ENCODE measurements at regions not wholly inside any gene's neighbourhood (a gene's known extent, or its start where the extent isn't known, plus 50 kb on each side); places are given as distances from the start of the nearest gene placed in this dataset.

DNA sequence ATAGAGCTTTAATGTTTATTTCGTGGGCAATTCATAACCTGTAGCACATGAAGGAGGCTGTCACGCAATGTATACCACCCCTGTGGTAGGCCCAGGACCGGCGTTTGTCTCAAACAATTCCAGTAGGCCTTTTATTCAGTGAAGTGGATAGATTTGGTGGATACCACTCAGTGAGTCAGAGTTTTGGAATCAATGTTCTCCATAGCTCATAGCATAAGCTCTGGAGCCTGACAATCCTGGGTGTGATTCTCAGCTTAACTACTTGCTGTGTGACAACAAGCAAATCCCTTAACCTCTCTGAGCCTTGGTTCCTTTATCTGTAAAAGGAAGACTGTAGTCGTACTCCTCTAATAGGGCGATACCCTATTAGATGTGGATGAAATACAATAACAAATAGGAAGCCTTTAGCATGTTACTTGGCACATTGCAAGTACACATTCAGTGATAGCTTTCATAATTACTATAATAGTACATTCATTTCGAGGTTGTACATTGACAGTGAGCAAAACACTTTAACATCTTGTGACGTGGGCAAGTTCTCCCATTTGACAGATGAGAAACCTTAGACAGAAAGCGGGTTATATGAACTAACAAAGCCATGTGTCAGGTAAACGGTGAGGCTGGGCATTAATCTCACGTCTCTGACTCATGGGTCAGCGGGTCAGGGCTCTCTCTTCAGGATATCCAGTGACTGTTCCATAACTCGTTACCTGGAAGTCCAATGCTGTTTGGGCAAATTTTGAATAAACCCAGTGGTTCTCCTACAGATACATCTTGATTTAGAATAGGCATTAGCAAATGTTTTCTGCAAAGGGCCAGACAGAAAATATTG, 130.8 kb downstream of the C9orf152 start:
- H3K36me3 ChIP-seq = no peaks in the 10 kb centered on the region
- H3K4me1 ChIP-seq = peaks cover 0 to 65% of the 10 kb centered on the region in 2 donors
- H3K9me3 ChIP-seq = no peaks in the 10 kb centered on the region
- H3K4me3 ChIP-seq = no peak overlapping the region
- H3K27me3 ChIP-seq = no peaks in the 10 kb centered on the region
- no peak overlapping the region for H3K27ac ChIP-seq
- TF ChIP-seq, protein P1, sequence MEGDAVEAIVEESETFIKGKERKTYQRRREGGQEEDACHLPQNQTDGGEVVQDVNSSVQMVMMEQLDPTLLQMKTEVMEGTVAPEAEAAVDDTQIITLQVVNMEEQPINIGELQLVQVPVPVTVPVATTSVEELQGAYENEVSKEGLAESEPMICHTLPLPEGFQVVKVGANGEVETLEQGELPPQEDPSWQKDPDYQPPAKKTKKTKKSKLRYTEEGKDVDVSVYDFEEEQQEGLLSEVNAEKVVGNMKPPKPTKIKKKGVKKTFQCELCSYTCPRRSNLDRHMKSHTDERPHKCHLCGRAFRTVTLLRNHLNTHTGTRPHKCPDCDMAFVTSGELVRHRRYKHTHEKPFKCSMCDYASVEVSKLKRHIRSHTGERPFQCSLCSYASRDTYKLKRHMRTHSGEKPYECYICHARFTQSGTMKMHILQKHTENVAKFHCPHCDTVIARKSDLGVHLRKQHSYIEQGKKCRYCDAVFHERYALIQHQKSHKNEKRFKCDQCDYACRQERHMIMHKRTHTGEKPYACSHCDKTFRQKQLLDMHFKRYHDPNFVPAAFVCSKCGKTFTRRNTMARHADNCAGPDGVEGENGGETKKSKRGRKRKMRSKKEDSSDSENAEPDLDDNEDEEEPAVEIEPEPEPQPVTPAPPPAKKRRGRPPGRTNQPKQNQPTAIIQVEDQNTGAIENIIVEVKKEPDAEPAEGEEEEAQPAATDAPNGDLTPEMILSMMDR (IDR thresholded peaks at IDR 0.05) = no peak
- no peak for DNase-seq (ENCODE audit: low spot score)

DNA sequence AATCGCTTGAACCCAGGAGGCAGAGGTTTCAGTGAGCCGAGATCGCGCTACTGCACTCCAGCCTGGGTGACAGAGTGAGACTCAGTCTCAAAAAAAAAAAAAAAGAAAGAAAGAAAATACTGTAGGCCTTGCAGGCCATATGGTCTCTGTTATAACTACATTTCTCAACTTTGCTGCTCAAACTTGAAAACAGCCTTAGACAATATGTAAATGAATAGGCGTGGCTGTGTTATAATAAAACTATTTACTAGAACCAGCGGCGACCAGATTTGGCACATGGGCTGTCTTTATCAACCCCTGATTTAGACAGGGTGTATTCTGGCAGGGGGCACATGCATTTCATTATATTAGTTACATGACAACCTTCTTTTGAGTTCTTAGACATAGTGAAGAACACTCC, 130.0 kb downstream of the C9orf152 start:
- peaks cover 0 to 67% of the 10 kb centered on the region in 2 donors for H3K4me1 ChIP-seq
- no peak overlapping the region for H3K4me3 ChIP-seq

DNA sequence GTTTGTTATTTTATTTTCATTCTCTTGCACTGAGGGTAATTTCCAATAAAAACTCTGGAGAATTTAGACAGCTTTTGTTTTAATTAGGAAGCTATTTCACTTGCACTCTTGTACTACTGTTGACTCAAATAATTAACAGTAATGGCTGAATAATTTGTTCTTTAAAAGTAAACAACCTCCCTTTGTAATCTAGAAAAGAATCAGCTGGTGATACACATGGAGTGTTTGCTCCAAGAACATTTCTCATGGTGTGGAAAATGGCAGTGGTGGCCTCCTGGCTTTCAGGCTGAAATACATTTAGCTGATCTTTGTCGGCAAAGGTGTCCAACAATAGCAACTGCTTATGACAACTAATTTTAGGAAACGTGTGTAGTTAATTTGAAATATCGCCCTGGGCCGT, 129.4 kb downstream of the C9orf152 start:
- Histone ChIP-seq H3K9me3 (no peaks in the 10 kb centered on the region), H3K36me3 (no peaks in the 10 kb centered on the region), H3K27ac (no peak overlapping the region), H3K4me1 (peaks cover 0 to 67% of the 10 kb centered on the region in 2 donors), H3K4me3 (no peak overlapping the region), H3K27me3 (no peaks in the 10 kb centered on the region)
- DNase-seq (ENCODE audit: low spot score) = no peak
- TF ChIP-seq, protein P1 (IDR thresholded peaks at IDR 0.05) = no peak

More for the DNA sequence above, 130.0 kb downstream of the C9orf152 start:
- H3K9me3 ChIP-seq = no peaks in the 10 kb centered on the region
- no peak for DNase-seq (ENCODE audit: low spot score)
- H3K27me3 ChIP-seq = no peaks in the 10 kb centered on the region
- H3K36me3 ChIP-seq = no peaks in the 10 kb centered on the region
- no peak overlapping the region for H3K27ac ChIP-seq
- TF ChIP-seq, protein P1 (IDR thresholded peaks at IDR 0.05) = no peak

DNA sequence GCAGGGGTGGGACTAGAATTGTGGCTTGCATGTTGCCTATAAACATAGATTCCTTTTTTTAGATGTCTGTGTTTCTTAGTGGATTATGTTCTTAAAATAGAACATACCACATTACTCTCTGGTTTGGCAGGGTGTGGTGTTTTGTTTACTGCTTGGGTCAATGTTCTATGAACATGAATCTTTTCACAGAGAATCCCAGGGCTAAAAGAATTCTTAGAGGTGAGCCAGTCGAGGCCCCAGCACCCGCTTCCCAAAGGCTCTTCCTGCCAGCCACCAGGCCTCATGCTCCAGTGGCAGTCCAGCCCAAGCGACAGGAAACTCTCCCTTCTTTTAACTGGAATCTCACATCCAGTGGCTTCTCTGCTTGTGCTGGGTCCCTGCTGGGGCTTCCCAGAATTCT, 126.6 kb downstream of the C9orf152 start:
- TF ChIP-seq, protein P1 (IDR thresholded peaks at IDR 0.05) = no peak
- Histone ChIP-seq H3K4me1 (peaks cover 0 to 68% of the 10 kb centered on the region in 2 donors), H3K4me3 (no peak overlapping the region), H3K27me3 (no peaks in the 10 kb centered on the region), H3K9me3 (no peaks in the 10 kb centered on the region), H3K27ac (peak overlapping the region; percentile 69 to 76), H3K36me3 (no peaks in the 10 kb centered on the region)
- no peak for DNase-seq (ENCODE audit: low spot score)

DNA sequence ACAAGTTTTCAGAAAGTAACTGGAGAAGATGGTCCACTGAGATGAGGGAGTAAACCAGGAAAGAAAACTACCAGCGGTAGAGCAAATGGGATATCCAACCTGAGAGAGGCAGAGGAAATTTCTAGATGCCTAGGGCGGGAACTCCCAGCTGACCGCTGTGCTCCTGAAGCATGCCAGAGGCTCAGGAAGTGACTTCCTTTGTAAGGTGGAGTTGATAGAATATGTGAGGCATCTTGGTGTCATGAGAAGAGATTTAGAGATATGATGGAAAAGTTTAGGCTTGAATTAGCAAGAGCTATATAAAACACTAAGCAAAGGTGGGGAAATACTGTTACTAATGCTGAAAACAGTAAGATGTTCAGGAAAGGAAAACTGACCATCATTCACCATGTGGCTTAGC, 124.1 kb downstream of the C9orf152 start:
- H3K9me3 ChIP-seq = no peaks in the 10 kb centered on the region
- no peak overlapping the region for H3K27ac ChIP-seq
- H3K4me3 ChIP-seq = no peak overlapping the region
- H3K27me3 ChIP-seq = no peaks in the 10 kb centered on the region
- TF ChIP-seq, protein P1 (IDR thresholded peaks at IDR 0.05) = no peak
- no peak for DNase-seq (ENCODE audit: low spot score)
- peaks cover 0 to 63% of the 10 kb centered on the region in 2 donors for H3K4me1 ChIP-seq
- no peaks in the 10 kb centered on the region for H3K36me3 ChIP-seq
